ENCODE measurements at regions not wholly inside any gene's neighbourhood (a gene's known extent, or its start where the extent isn't known, plus 50 kb on each side); places are given as distances from the start of the nearest gene placed in this dataset.

- TF ChIP-seq USF2 (IDR thresholded peaks at IDR 0.05; ENCODE audit: borderline replicate concordance, low read depth, low read length) = no peak
- no peak for TF ChIP-seq RELA (IDR thresholded peaks at IDR 0.05; ENCODE audit: borderline replicate concordance, partially characterized antibody)
- TF ChIP-seq NR2F1 (conservative IDR thresholded peaks at IDR 0.05) = no peak
- no peak for TF ChIP-seq RELB (IDR thresholded peaks at IDR 0.05; ENCODE audit: low read depth)
- no peak for TF ChIP-seq SREBF2 (IDR thresholded peaks at IDR 0.05; ENCODE audit: low read length)
- no peak for TF ChIP-seq POLR2AphosphoS5 (IDR thresholded peaks at IDR 0.05; ENCODE audit: low read length)
- TF ChIP-seq NFYB (IDR thresholded peaks at IDR 0.05; ENCODE audit: insufficient read depth, low read depth, low read length) = no peak
- TF ChIP-seq ZSCAN29 (IDR thresholded peaks at IDR 0.05) = no peak
- no peak for TF ChIP-seq CBFB (IDR thresholded peaks at IDR 0.05; ENCODE audit: low read depth)
Observed at GRCh38 chr5:108472237-108472636, 90.3 kb upstream of the FBXL17 start (continued).

- Histone ChIP-seq H3K4me2 (ENCODE audit: control insufficient read depth, insufficient read depth) (no peak overlapping the region), H3K9me3 (replicated peaks; ENCODE audit: control insufficient read depth, insufficient read depth, low read length) (no peaks in the 10 kb centered on the region), H2AFZ (ENCODE audit: control insufficient read depth, low read depth, low read length) (no peak overlapping the region), H3K36me3 (ENCODE audit: control insufficient read depth in 2 of 2, insufficient read depth in 2 of 2, low read length in 1 of 2) (no peaks in the 10 kb centered on the region), H3K4me3 (no peak overlapping the region), H3K27ac (ENCODE audit: control insufficient read depth, insufficient read depth) (no peak overlapping the region), H3K9ac (ENCODE audit: control insufficient read depth, insufficient read depth, low read length) (no peak overlapping the region), H3K79me2 (ENCODE audit: control insufficient read depth, insufficient read depth, low read length) (no peaks in the 10 kb centered on the region), H4K20me1 (ENCODE audit: control insufficient read depth, insufficient read depth) (no peaks in the 10 kb centered on the region), H3K27me3 (replicated peaks in 1 of 2; ENCODE audit: control insufficient read depth in 2 of 2, insufficient read depth in 2 of 2, low read length in 1 of 2) (no peaks in the 10 kb centered on the region), H3K4me1 (ENCODE audit: control insufficient read depth, insufficient read depth, low read length) (no peaks in the 10 kb centered on the region)
- intact Hi-C loops (cut with micrococcal nuclease; ENCODE audit: unreplicated experiment) (no loop called here), in situ Hi-C loops (cut with MboI) (no loop called here)
- no TSS peak for BruUV-seq (replicated peaks)
- DNase-seq (ENCODE audit: low read depth, low spot score) (no peak), FAIRE-seq (no peak), ATAC-seq (no peak)
- SMC1A ChIA-PET (ENCODE audit: uncharacterized antibody, unreplicated experiment) = no interaction called here
- WGBS (ENCODE audit: insufficient coverage, insufficient replicate concordance, low lambda C conversion rate, missing lambda C conversion rate) = 57% methylated on average over 4 of the region's 4 CpGs
- RAD21 ChIA-PET (ENCODE audit: unreplicated experiment) = no interaction called here
- POLR2A ChIA-PET = interaction anchor here (0.6 kb wide), 1 partner anchor 524 kb away, joined by 3 read pairs; no protein-coding TSS in a partner anchor
- CTCF ChIA-PET = interaction anchor here (0.6 kb wide), 1 partner anchor 56 kb away, joined by 3 read pairs; no protein-coding TSS in a partner anchor
- TF ChIP-seq SRF (IDR thresholded peaks at IDR 0.05; ENCODE audit: low read depth in 2 of 2, low read length in 2 of 2) = no peak
- TF ChIP-seq RELB (IDR thresholded peaks at IDR 0.05; ENCODE audit: low read depth) = no peak
- TF ChIP-seq HDGF (IDR thresholded peaks at IDR 0.05) = no peak
- TF ChIP-seq RBBP5 (conservative IDR thresholded peaks at IDR 0.05) = no peak
- TF ChIP-seq PAX8 (IDR thresholded peaks at IDR 0.05) = no peak
- no peak for TF ChIP-seq ZNF207 (IDR thresholded peaks at IDR 0.05; ENCODE audit: borderline replicate concordance)
- no peak for TF ChIP-seq TCF7 (IDR thresholded peaks at IDR 0.05; ENCODE audit: borderline replicate concordance)
- no peak for TF ChIP-seq ATF2 (IDR thresholded peaks at IDR 0.05; ENCODE audit: low read length)
Observed at GRCh38 chr5:108467563-108467962, 85.7 kb upstream of the FBXL17 start.

Data from GM12878 (cell line).